ENCODE measurements at regions not wholly inside any gene's neighbourhood (a gene's known extent, or its start where the extent isn't known, plus 50 kb on each side); places are given as distances from the start of the nearest gene placed in this dataset.

DNA sequence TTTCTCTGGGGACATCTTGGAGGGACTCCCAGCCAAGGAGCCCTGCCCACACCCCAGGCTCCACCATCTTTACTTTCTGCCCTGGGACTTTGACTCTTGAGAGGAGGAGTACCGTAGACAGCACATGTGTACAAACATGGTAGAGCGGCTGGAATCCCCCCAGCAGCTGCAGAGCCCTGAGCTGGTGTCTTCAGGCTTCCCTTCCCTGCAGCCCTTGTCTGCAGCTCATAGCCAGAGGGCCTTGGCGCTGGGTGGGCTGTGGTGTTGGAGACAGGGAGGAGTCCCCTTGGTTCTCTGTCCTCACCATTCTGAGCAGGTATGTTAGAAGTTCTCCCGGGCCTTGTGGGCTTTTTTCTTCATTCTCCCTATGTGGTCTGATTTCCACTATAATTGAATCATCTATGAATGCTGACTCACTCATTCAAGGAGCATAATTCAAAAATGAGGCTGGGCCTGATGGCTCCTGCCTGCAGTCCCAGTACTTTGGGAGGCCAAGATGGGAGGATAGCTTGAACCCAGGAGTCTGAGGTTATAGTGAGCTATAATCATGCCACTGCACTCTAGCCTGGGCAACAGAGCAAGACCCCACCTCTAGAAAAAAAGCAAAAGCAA is 97.8 kb upstream of the MEF2A start:
- TF ChIP-seq, protein P1, sequence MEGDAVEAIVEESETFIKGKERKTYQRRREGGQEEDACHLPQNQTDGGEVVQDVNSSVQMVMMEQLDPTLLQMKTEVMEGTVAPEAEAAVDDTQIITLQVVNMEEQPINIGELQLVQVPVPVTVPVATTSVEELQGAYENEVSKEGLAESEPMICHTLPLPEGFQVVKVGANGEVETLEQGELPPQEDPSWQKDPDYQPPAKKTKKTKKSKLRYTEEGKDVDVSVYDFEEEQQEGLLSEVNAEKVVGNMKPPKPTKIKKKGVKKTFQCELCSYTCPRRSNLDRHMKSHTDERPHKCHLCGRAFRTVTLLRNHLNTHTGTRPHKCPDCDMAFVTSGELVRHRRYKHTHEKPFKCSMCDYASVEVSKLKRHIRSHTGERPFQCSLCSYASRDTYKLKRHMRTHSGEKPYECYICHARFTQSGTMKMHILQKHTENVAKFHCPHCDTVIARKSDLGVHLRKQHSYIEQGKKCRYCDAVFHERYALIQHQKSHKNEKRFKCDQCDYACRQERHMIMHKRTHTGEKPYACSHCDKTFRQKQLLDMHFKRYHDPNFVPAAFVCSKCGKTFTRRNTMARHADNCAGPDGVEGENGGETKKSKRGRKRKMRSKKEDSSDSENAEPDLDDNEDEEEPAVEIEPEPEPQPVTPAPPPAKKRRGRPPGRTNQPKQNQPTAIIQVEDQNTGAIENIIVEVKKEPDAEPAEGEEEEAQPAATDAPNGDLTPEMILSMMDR (IDR thresholded peaks at IDR 0.05): no peak
- no peak for TF ChIP-seq POLR2A (IDR thresholded peaks at IDR 0.05)
